ENCODE measurements at regions not wholly inside any gene's neighbourhood (a gene's known extent, or its start where the extent isn't known, plus 50 kb on each side); places are given as distances from the start of the nearest gene placed in this dataset.
"Not testable (repeated sequence)": the region's sequence is repeated elsewhere in the genome, so short reads cannot be mapped to it uniquely, and the experiment has no call there.

- DNase-seq = no peak
Observed at GRCh38 chr13:44311011-44311780, 62.4 kb upstream of the SERP2 start.

GRCh38 chr13:44312131-44312530 is 61.5 kb upstream of the SERP2 start:
- DNase-seq = no peak

- no peak for DNase-seq
Observed at GRCh38 chr13:44312834-44313551, 60.6 kb upstream of the SERP2 start.

- no peak for DNase-seq
Observed at GRCh38 chr13:44313674-44314073, 60.0 kb upstream of the SERP2 start.

GRCh38 chr13:44314160-44314559 is 59.5 kb upstream of the SERP2 start:
- DNase-seq = not testable (repeated sequence)

- DNase-seq = no peak
Observed at GRCh38 chr13:44317752-44318151, 55.9 kb upstream of the SERP2 start.

GRCh38 chr13:44318161-44318560 is 55.5 kb upstream of the SERP2 start:
- DNase-seq = no peak

- DNase-seq = no peak
Observed at GRCh38 chr13:44320611-44321010, 53.0 kb upstream of the SERP2 start.

GRCh38 chr13:44321961-44322360 is 51.7 kb upstream of the SERP2 start:
- no peak for DNase-seq

- no peak for DNase-seq
Observed at GRCh38 chr13:44322928-44323327, 50.7 kb upstream of the SERP2 start.

GRCh38 chr13:44323754-44324153 is 49.9 kb upstream of the SERP2 start:
- DNase-seq = no peak
